Chondrocyte (in vitro differentiated cells): ENCODE measurements at regions not wholly inside any gene's neighbourhood (a gene's known extent, or its start where the extent isn't known, plus 50 kb on each side); places are given as distances from the start of the nearest gene placed in this dataset.

ENCODE experiments used
- DNase-seq: peaks from one replicate; pipeline ENCODE4 v3.0.0; 2021; ENCODE audit warnings: mixed read lengths, low spot score
- H3K27ac Mint-ChIP-seq: one replicate; pipeline ENCODE4 v1.8.0; 2021; ENCODE audit warnings: mild to moderate bottlenecking, moderate library complexity, mixed read lengths; ENCODE audit not compliant: unreplicated experiment
- H3K27me3 Mint-ChIP-seq: 2 replicates; pipeline ENCODE4 v1.8.0; 2021; ENCODE audit warnings: low read depth, mixed read lengths
- H3K36me3 Mint-ChIP-seq: 2 replicates; pipeline ENCODE4 v1.8.0; 2021; ENCODE audit warnings: low read depth, mixed read lengths
- H3K4me1 Mint-ChIP-seq: 2 replicates; pipeline ENCODE4 v1.8.0; 2021; ENCODE audit warnings: low read depth, mild to moderate bottlenecking, mixed read lengths
- H3K4me3 Mint-ChIP-seq: one replicate; pipeline ENCODE4 v1.8.0; 2021; ENCODE audit warnings: mild to moderate bottlenecking, moderate library complexity, mixed read lengths; ENCODE audit not compliant: unreplicated experiment
- H3K9me3 Mint-ChIP-seq: 2 replicates; pipeline ENCODE4 v1.8.0; 2021; ENCODE audit warnings: low read depth, mixed read lengths
- TF ChIP-seq, protein P1 (sequence below): fragments of 200-600 bp; sonication (generic); IDR thresholded peaks from 2 replicates; pipeline ENCODE4 v1.5.0; 2021; ENCODE audit warnings: antibody characterized with exemption, mild to moderate bottlenecking, moderate library complexity

DNA sequence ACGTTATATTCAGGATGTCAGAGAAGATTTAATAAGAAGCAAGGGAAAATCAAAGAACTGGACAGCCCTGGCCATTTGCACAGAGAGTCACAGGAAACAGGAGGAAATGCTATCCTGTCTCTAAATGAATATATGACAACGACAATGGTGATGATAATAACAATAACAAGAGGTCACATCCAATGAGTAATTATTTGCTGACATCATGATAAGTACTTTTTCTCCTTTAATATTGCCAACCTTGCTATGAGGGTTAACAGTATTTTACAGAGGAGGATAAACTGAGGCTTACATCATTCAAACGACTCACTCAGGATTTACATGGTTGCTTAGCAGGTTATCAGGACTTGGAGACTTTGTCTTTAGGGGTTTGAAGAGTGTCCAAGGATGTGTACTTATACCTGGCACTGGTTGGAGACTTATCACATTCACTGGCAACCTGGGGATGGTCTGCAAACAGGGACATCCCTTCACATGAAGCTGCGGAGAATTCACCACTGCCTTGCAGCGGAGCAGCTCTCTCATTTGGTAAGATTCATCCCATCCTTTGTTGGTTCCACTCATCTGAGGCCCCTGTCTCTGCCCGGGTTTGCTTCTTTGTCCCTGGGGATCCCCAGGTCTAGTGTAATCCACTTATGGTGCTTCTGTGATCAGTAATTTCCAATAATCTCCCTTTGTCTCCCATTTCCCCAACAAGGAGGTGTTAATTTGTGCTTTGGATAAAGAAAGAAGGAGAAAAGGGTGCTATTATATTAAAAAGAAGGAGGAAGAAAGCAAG is 637.8 kb downstream of the BCL11B start:
- no peaks in the 10 kb centered on the region for H3K4me1 Mint-ChIP-seq
- TF ChIP-seq, protein P1, sequence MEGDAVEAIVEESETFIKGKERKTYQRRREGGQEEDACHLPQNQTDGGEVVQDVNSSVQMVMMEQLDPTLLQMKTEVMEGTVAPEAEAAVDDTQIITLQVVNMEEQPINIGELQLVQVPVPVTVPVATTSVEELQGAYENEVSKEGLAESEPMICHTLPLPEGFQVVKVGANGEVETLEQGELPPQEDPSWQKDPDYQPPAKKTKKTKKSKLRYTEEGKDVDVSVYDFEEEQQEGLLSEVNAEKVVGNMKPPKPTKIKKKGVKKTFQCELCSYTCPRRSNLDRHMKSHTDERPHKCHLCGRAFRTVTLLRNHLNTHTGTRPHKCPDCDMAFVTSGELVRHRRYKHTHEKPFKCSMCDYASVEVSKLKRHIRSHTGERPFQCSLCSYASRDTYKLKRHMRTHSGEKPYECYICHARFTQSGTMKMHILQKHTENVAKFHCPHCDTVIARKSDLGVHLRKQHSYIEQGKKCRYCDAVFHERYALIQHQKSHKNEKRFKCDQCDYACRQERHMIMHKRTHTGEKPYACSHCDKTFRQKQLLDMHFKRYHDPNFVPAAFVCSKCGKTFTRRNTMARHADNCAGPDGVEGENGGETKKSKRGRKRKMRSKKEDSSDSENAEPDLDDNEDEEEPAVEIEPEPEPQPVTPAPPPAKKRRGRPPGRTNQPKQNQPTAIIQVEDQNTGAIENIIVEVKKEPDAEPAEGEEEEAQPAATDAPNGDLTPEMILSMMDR = no peak

DNA sequence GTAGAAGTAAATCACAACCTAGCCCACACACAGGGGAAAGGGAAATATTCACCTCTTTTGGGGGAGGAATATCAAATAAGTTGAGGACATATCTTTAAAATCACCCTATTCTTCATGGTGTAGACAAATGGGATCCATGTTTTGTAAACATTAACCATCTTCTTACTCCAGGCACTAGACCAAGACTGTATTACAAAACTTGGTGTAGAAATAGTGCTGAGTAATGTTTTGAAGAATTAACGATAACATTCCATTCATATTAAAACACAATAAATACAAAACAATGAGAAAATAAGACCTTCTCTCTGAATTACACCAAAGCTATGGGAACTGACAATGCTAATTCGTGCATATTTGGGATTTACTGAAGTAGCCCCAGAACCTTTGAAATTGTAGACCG is 633.6 kb downstream of the BCL11B start:
- Mint-ChIP-seq H3K27me3 (no peaks in the 10 kb centered on the region), H3K27ac (no peak overlapping the region), H3K9me3 (peaks cover 8% of the 10 kb centered on the region), H3K36me3 (no peaks in the 10 kb centered on the region), H3K4me3 (no peak overlapping the region), H3K4me1 (no peaks in the 10 kb centered on the region)
- TF ChIP-seq, protein P1 = no peak
- no peak for DNase-seq

More for the DNA sequence above, 637.8 kb downstream of the BCL11B start:
- no peaks in the 10 kb centered on the region for H3K36me3 Mint-ChIP-seq
- peaks cover 4% of the 10 kb centered on the region for H3K27me3 Mint-ChIP-seq
- no peak for DNase-seq
- no peaks in the 10 kb centered on the region for H3K9me3 Mint-ChIP-seq
- no peak overlapping the region for H3K27ac Mint-ChIP-seq
- H3K4me3 Mint-ChIP-seq = no peak overlapping the region

DNA sequence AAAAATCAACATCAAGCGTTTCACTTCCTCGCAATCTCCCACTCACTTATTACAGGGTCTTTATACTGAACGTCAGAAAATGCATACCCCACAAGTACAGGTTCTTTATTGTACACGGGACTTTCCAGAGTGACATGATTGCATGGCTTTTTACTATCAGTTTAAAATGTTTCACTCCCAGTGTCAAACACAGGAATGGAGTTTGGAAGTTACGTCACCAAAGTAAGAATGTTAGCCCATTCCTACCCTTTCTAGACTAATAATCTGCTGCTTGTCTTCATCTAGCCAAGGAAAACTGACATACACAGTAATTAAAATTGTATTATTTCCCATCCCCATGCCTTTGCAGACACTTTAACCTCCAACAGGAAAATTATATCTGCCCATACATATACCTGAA is 624.2 kb downstream of the BCL11B start:
- no peak for DNase-seq
- H3K4me1 Mint-ChIP-seq = no peaks in the 10 kb centered on the region
- TF ChIP-seq, protein P1 = no peak
- H3K4me3 Mint-ChIP-seq = no peak overlapping the region
- no peaks in the 10 kb centered on the region for H3K36me3 Mint-ChIP-seq
- peaks cover 2% of the 10 kb centered on the region for H3K9me3 Mint-ChIP-seq
- no peaks in the 10 kb centered on the region for H3K27me3 Mint-ChIP-seq
- no peak overlapping the region for H3K27ac Mint-ChIP-seq

DNA sequence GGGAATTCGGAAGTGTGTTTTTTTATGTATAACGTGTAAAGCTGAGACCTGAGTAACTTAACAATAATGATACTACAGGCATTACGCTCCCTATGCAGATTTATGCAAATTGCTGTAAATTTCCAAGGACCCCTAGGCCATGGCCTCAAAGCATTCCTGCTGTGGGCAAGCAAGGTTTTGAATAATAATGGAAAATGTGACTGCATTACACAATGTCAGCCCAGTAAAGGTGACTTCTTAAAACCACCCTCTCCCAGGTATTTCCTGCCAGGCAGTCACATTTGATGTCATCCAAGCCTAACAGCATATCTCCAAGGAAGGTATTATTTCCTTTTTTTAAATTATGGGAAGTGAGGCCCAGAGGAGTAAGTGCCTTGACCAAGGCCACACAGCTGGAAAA is 621.0 kb downstream of the BCL11B start:
- H3K9me3 Mint-ChIP-seq = peaks cover 10% of the 10 kb centered on the region
- TF ChIP-seq, protein P1 = no peak
- no peaks in the 10 kb centered on the region for H3K4me1 Mint-ChIP-seq
- no peak overlapping the region for H3K4me3 Mint-ChIP-seq
- H3K27me3 Mint-ChIP-seq = no peaks in the 10 kb centered on the region
- no peak overlapping the region for H3K27ac Mint-ChIP-seq
- H3K36me3 Mint-ChIP-seq = no peaks in the 10 kb centered on the region
- no peak for DNase-seq

DNA sequence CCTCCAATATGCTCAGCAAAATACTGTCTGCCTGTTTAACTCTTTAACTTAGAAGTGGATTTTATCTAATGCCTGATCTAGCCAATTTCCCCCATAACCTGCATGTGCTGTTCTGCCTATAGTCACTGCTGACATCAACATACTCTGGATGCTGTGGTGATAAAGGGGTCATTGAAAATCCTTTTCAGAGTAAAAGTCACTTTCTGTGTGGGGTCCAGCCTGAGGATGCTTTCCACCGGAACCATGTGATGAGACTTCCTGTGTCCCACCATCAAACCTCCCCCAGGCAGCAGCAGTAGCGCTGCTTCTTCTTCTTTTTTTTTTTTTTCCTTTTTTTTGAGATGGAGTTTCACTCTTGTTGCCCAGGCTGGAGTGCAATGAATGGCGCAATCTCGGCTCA is 607.0 kb downstream of the BCL11B start:
- Mint-ChIP-seq H3K4me3 (no peak overlapping the region), H3K36me3 (no peaks in the 10 kb centered on the region), H3K9me3 (no peaks in the 10 kb centered on the region), H3K27me3 (peaks cover 1% of the 10 kb centered on the region), H3K27ac (no peak overlapping the region), H3K4me1 (no peaks in the 10 kb centered on the region)
- no peak for DNase-seq
- TF ChIP-seq, protein P1 = no peak
